Chondrocyte (in vitro differentiated cells): ENCODE measurements at regions not wholly inside any gene's neighbourhood (a gene's known extent, or its start where the extent isn't known, plus 50 kb on each side); places are given as distances from the start of the nearest gene placed in this dataset.

ENCODE experiments used
- DNase-seq: peaks from one replicate; pipeline ENCODE4 v3.0.0; 2021; ENCODE audit warnings: mixed read lengths, low spot score
- H3K27ac Mint-ChIP-seq: one replicate; pipeline ENCODE4 v1.8.0; 2021; ENCODE audit warnings: mild to moderate bottlenecking, moderate library complexity, mixed read lengths; ENCODE audit not compliant: unreplicated experiment
- H3K27me3 Mint-ChIP-seq: 2 replicates; pipeline ENCODE4 v1.8.0; 2021; ENCODE audit warnings: low read depth, mixed read lengths
- H3K36me3 Mint-ChIP-seq: 2 replicates; pipeline ENCODE4 v1.8.0; 2021; ENCODE audit warnings: low read depth, mixed read lengths
- H3K4me1 Mint-ChIP-seq: 2 replicates; pipeline ENCODE4 v1.8.0; 2021; ENCODE audit warnings: low read depth, mild to moderate bottlenecking, mixed read lengths
- H3K4me3 Mint-ChIP-seq: one replicate; pipeline ENCODE4 v1.8.0; 2021; ENCODE audit warnings: mild to moderate bottlenecking, moderate library complexity, mixed read lengths; ENCODE audit not compliant: unreplicated experiment
- H3K9me3 Mint-ChIP-seq: 2 replicates; pipeline ENCODE4 v1.8.0; 2021; ENCODE audit warnings: low read depth, mixed read lengths
- CTCF ChIP-seq: fragments of 200-600 bp; sonication (generic); IDR thresholded peaks from 2 replicates; pipeline ENCODE4 v1.5.0; 2021; ENCODE audit warnings: antibody characterized with exemption, mild to moderate bottlenecking, moderate library complexity

- Mint-ChIP-seq H3K4me3 (no peak overlapping the region), H3K27me3 (peaks cover 26% of the 10 kb centered on the region), H3K27ac (no peak overlapping the region), H3K36me3 (no peaks in the 10 kb centered on the region), H3K4me1 (peaks cover 6% of the 10 kb centered on the region), H3K9me3 (no peaks in the 10 kb centered on the region)
- DNase-seq: no peak
- no peak for TF ChIP-seq CTCF
Observed at GRCh38 chr4:77220828-77221613, 64.0 kb downstream of the CCNG2 start.

GRCh38 chr4:77225022-77225421 is 68.0 kb downstream of the CCNG2 start:
- H3K4me1 Mint-ChIP-seq: peaks cover 6% of the 10 kb centered on the region

GRCh38 chr4:77226939-77227705 is 70.1 kb downstream of the CCNG2 start:
- no peaks in the 10 kb centered on the region for H3K4me1 Mint-ChIP-seq
- no peak for TF ChIP-seq CTCF
- H3K27me3 Mint-ChIP-seq: peaks cover 25% of the 10 kb centered on the region
- no peaks in the 10 kb centered on the region for H3K9me3 Mint-ChIP-seq
- DNase-seq: no peak
- H3K36me3 Mint-ChIP-seq: no peaks in the 10 kb centered on the region
- H3K4me3 Mint-ChIP-seq: no peak overlapping the region
- H3K27ac Mint-ChIP-seq: no peak overlapping the region

More at GRCh38 chr4:77225022-77225421, 68.0 kb downstream of the CCNG2 start:
- Mint-ChIP-seq H3K9me3 (no peaks in the 10 kb centered on the region), H3K27me3 (peaks cover 25% of the 10 kb centered on the region), H3K27ac (no peak overlapping the region), H3K36me3 (no peaks in the 10 kb centered on the region), H3K4me3 (no peak overlapping the region)
- no peak for DNase-seq
- no peak for TF ChIP-seq CTCF

GRCh38 chr4:77229433-77229832 is 72.4 kb downstream of the CCNG2 start:
- H3K36me3 Mint-ChIP-seq: no peaks in the 10 kb centered on the region
- H3K9me3 Mint-ChIP-seq: no peaks in the 10 kb centered on the region
- no peak for TF ChIP-seq CTCF
- no peak overlapping the region for H3K4me3 Mint-ChIP-seq
- peaks cover 13% of the 10 kb centered on the region for H3K27me3 Mint-ChIP-seq
- H3K27ac Mint-ChIP-seq: no peak overlapping the region
- no peaks in the 10 kb centered on the region for H3K4me1 Mint-ChIP-seq
- DNase-seq: no peak

GRCh38 chr4:77232653-77233052 is 75.6 kb downstream of the CCNG2 start:
- peaks cover 35% of the 10 kb centered on the region for H3K27me3 Mint-ChIP-seq
- no peak overlapping the region for H3K4me3 Mint-ChIP-seq
- H3K27ac Mint-ChIP-seq: no peak overlapping the region
- no peaks in the 10 kb centered on the region for H3K4me1 Mint-ChIP-seq
- no peaks in the 10 kb centered on the region for H3K36me3 Mint-ChIP-seq
- DNase-seq: no peak
- no peaks in the 10 kb centered on the region for H3K9me3 Mint-ChIP-seq
- no peak for TF ChIP-seq CTCF
